ENCODE measurements at regions not wholly inside any gene's neighbourhood (a gene's known extent, or its start where the extent isn't known, plus 50 kb on each side); places are given as distances from the start of the nearest gene placed in this dataset.

GRCh38 chr9:82101475-82101874 lies 112.9 kb downstream of the SPATA31D1 start:
- Histone ChIP-seq H4K20me1 (ENCODE audit: insufficient read depth) (no peaks in the 10 kb centered on the region), H3K4me3 (replicated peaks in 1 of 2; ENCODE audit: low read depth in 1 of 2, low read length in 2 of 2) (no peak overlapping the region), H3K27me3 (ENCODE audit: insufficient read depth, low read length) (no peaks in the 10 kb centered on the region), H3K9me3 (ENCODE audit: control insufficient read depth in 1 of 2, insufficient read depth in 1 of 2, low read depth in 1 of 2, low read length in 2 of 2) (no peaks in the 10 kb centered on the region), H3K9ac (ENCODE audit: low read length) (no peak overlapping the region), H3K9me2 (ENCODE audit: insufficient read depth) (0 out of 2 replicates have a peak, but pooled peaks cover 3% of the 10 kb centered on the region), H3K27ac (ENCODE audit: low read depth, low read length) (no peak overlapping the region), H3K4me1 (ENCODE audit: control insufficient read depth in 1 of 2, insufficient read depth in 2 of 2, low read length in 2 of 2) (no peaks in the 10 kb centered on the region), H3K79me2 (ENCODE audit: insufficient read depth, low read length) (no peaks in the 10 kb centered on the region), H2AFZ (ENCODE audit: low read depth, low read length, poor library complexity, severe bottlenecking) (no peak overlapping the region), H3K36me3 (ENCODE audit: control insufficient read depth in 1 of 2, insufficient read depth in 2 of 2, low read length in 2 of 2) (no peaks in the 10 kb centered on the region), H3K4me2 (ENCODE audit: low read length) (no peak overlapping the region)
- DNase-seq (ENCODE audit: low read depth, low spot score) (peak; percentile 6), ATAC-seq (peak; percentile 68)
- POLR2A ChIA-PET, result no interaction called here
- no TSS peak for BruUV-seq (replicated peaks)
- TF ChIP-seq RAD21 (IDR thresholded peaks at IDR 0.05; ENCODE audit: low read depth) (peak; percentile 40; the same call in 1 of the 2 replicates), CBX3 (IDR thresholded peaks at IDR 0.05; ENCODE audit: low read depth) (no peak), CTCF (IDR thresholded peaks at IDR 0.05 in 2 of 3, conservative IDR thresholded peaks at IDR 0.05 in 1 of 3; ENCODE audit: borderline replicate concordance in 1 of 3, insufficient read depth in 1 of 3, low read depth in 2 of 3, low read length in 2 of 3) (peak in 2 of 3 experiments; percentile 28 to 42; a peak in 2 of 6 replicates)
- CTCF ChIA-PET, result interaction anchor here (1.7 kb wide), 1 partner anchor 505 kb away, joined by 6 read pairs; no protein-coding TSS in a partner anchor
- intact Hi-C loops (cut with micrococcal nuclease), result no loop called here
- RAD21 ChIA-PET (ENCODE audit: low non-redundant PET in 1 of 2, low total read pairs in 2 of 2, uncharacterized antibody in 2 of 2, unreplicated experiment in 2 of 2), result no interaction called here

- no TSS peak for BruUV-seq (replicated peaks)
- intact Hi-C loops (cut with micrococcal nuclease), result no loop called here
- POLR2A ChIA-PET, result interaction anchor here (0.7 kb wide), 1 partner anchor 76 kb away, joined by 3 read pairs; no protein-coding TSS in a partner anchor
- ATAC-seq (no peak), DNase-seq (ENCODE audit: low read depth, low spot score) (no peak)
- Histone ChIP-seq H3K36me3 (ENCODE audit: control insufficient read depth in 1 of 2, insufficient read depth in 2 of 2, low read length in 2 of 2) (no peaks in the 10 kb centered on the region), H3K9me2 (ENCODE audit: insufficient read depth) (0 out of 2 replicates have a peak, but pooled peaks cover 3% of the 10 kb centered on the region), H3K27me3 (ENCODE audit: insufficient read depth, low read length) (no peaks in the 10 kb centered on the region), H3K79me2 (ENCODE audit: insufficient read depth, low read length) (no peaks in the 10 kb centered on the region), H4K20me1 (ENCODE audit: insufficient read depth) (no peaks in the 10 kb centered on the region), H3K9ac (ENCODE audit: low read length) (no peak overlapping the region), H3K4me2 (ENCODE audit: low read length) (no peak overlapping the region), H3K27ac (ENCODE audit: low read depth, low read length) (no peak overlapping the region), H2AFZ (ENCODE audit: low read depth, low read length, poor library complexity, severe bottlenecking) (no peak overlapping the region), H3K4me1 (ENCODE audit: control insufficient read depth in 1 of 2, insufficient read depth in 2 of 2, low read length in 2 of 2) (no peaks in the 10 kb centered on the region), H3K9me3 (ENCODE audit: control insufficient read depth in 1 of 2, insufficient read depth in 1 of 2, low read depth in 1 of 2, low read length in 2 of 2) (no peaks in the 10 kb centered on the region), H3K4me3 (replicated peaks in 1 of 2; ENCODE audit: low read depth in 1 of 2, low read length in 2 of 2) (no peak overlapping the region)
- CTCF ChIA-PET, result no interaction called here
- RAD21 ChIA-PET (ENCODE audit: low non-redundant PET in 1 of 2, low total read pairs in 2 of 2, uncharacterized antibody in 2 of 2, unreplicated experiment in 2 of 2), result no interaction called here
- TF ChIP-seq YY1 (IDR thresholded peaks at IDR 0.05; ENCODE audit: extremely low read depth, insufficient replicate concordance, low read depth, low read length) (no peak), SIN3A (IDR thresholded peaks at IDR 0.05; ENCODE audit: low read depth) (no peak), MAX (IDR thresholded peaks at IDR 0.05) (no peak), REST (IDR thresholded peaks at IDR 0.05; ENCODE audit: low read depth) (no peak), POLR2A (IDR thresholded peaks at IDR 0.05; ENCODE audit: borderline replicate concordance, extremely low read depth, insufficient read depth, insufficient read length) (no peak), SRF (IDR thresholded peaks at IDR 0.05; ENCODE audit: low read depth) (no peak), EGR1 (IDR thresholded peaks at IDR 0.05; ENCODE audit: low read depth) (no peak), ZBTB33 (IDR thresholded peaks at IDR 0.05; ENCODE audit: extremely low read depth, insufficient replicate concordance, low read length) (no peak)
Measured at GRCh38 chr9:82104252-82104651, 115.7 kb downstream of the SPATA31D1 start.
